ENCODE measurements at regions not wholly inside any gene's neighbourhood (a gene's known extent, or its start where the extent isn't known, plus 50 kb on each side); places are given as distances from the start of the nearest gene placed in this dataset.

- TF ChIP-seq CTCF (IDR thresholded peaks at IDR 0.05) (no peak), POLR2A (IDR thresholded peaks at IDR 0.05) (no peak), EP300 (IDR thresholded peaks at IDR 0.05) (no peak)
Observed at GRCh38 chr13:74070513-74070912, 63.7 kb downstream of the KLF12 start.

Measured in ovary (tissue), 3 donors.